Adrenal gland (tissue), 9 donors: ENCODE measurements at regions not wholly inside any gene's neighbourhood (a gene's known extent, or its start where the extent isn't known, plus 50 kb on each side); places are given as distances from the start of the nearest gene placed in this dataset.

Experiments used
- DNase-seq, 7 donors: peaks; one replicate each; pipeline ENCODE4 v3.0.0-alpha.2; 2019 to 2020
- H3K27ac ChIP-seq, 5 donors: fragments of 200-600 bp; sonication (generic) in 4 of 5; 1 replicate in 3 of 5; 2 replicates in 2 of 5; pipeline versions ENCODE4 v1.5.1 to v1.8.0; 2016 to 2020; ENCODE audit warnings: mild to moderate bottlenecking in 1 of 5
- H3K27me3 ChIP-seq: fragments of 200-600 bp; 2 replicates; pipeline ENCODE4 v1.8.0; 2021
- H3K36me3 ChIP-seq, 2 donors: fragments of 200-600 bp; replicated peaks in 1 of 2; 1 replicate in 1 of 2; 2 replicates in 1 of 2; pipeline versions ENCODE4 v1.5.1 to v1.8.0; 2018 to 2022
- H3K4me1 ChIP-seq, 2 donors: fragments of 200-600 bp; replicated peaks in 1 of 2; 1 replicate in 1 of 2; 2 replicates in 1 of 2; pipeline versions ENCODE4 v1.5.1 to v1.8.0; 2018 to 2021
- H3K4me3 ChIP-seq, 4 donors: fragments of 200-600 bp; sonication (generic) in 3 of 4; one replicate each; pipeline ENCODE4 v1.5.1; 2016 to 2018
- H3K9me3 ChIP-seq, 3 donors: fragments of 200-600 bp; sonication (generic) in 1 of 3; replicated peaks in 1 of 3; 1 replicate in 2 of 3; 2 replicates in 1 of 3; pipeline versions ENCODE4 v1.5.1 to v1.8.0; 2016 to 2021
- POLR2A ChIP-seq, 2 donors: fragments of 450-650 bp; IDR thresholded peaks; one replicate each; pipeline ENCODE4 v1.6.1; 2017; ENCODE audit warnings: antibody characterized with exemption in 2 of 2, mild to moderate bottlenecking in 2 of 2, moderate library complexity in 1 of 2
- WGBS, 4 donors: extraction: QIAGEN DNeasy Blood & Tissue Kit in 2 of 4; methylation state at CpG; one replicate each; pipeline versions ENCODE4 v1.1.5 to v1.1.7; 2013 to 2017; 5-methylcytosine and 5-hydroxymethylcytosine counted together
- intact Hi-C, 2 donors: fragments of 100-400 bp; cut with DNase I; formaldehyde crosslinking; loops; one replicate each; pipeline versions ENCODE4 v1.14.1 to v1.15.0; 2022 to 2023
- TF ChIP-seq, protein P1 (sequence below), 6 experiments: fragments of 450-650 bp in 4 of 6; fragments of 200-600 bp in 2 of 6; sonication (generic) in 1 of 6; IDR thresholded peaks; 1 replicate in 5 of 6; 2 replicates in 1 of 6; pipeline versions ENCODE4 v1.5.1 to v1.8.0; 2016 to 2021; ENCODE audit warnings: antibody characterized with exemption in 6 of 6, mild to moderate bottlenecking in 2 of 6, moderate library complexity in 1 of 6
- donor health status: healthy with polysubstance abuse.
- donor health status: Bipolar disorder and iron deficiency.
- donor health status: DM: yes; HTN: yes; CAD: no.
- donor health status: DM: no; HTN: no; CAD: no.
- donor health status: DM: no; HTN: no; CAD: no.

DNA sequence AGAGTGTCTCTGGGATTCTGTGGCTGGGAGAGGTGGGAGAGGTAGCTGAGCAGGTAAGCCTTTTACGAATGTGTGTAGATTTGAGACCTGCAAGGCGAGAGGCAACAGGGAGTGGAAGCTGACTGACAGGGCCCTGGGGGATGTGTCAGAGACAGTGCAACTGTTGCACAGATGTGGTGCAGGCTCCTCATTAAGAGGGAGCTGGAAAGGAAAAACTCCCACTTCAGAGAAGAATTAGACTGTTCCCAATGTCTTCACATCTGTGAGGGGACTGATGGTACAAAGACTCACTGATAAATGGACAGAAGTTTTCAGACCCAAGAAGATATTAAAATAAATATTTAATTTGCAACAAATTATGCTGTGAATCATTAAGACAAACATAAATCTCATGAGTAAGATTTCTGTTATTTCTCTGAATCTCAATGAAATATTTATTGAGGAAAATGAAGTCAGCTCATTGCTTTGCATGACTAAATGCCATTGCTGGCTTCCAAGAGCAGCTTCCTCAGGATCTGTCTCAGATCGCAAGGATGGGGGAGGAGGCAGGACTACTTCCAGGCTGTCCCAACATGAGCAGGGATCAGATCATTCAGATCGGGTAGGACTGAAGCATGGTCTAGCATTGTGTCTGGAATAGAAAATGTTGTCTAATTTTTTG is 127.3 kb upstream of the ROPN1 start:
- no peak for TF ChIP-seq POLR2A (IDR thresholded peaks at IDR 0.05)
- TF ChIP-seq, protein P1, sequence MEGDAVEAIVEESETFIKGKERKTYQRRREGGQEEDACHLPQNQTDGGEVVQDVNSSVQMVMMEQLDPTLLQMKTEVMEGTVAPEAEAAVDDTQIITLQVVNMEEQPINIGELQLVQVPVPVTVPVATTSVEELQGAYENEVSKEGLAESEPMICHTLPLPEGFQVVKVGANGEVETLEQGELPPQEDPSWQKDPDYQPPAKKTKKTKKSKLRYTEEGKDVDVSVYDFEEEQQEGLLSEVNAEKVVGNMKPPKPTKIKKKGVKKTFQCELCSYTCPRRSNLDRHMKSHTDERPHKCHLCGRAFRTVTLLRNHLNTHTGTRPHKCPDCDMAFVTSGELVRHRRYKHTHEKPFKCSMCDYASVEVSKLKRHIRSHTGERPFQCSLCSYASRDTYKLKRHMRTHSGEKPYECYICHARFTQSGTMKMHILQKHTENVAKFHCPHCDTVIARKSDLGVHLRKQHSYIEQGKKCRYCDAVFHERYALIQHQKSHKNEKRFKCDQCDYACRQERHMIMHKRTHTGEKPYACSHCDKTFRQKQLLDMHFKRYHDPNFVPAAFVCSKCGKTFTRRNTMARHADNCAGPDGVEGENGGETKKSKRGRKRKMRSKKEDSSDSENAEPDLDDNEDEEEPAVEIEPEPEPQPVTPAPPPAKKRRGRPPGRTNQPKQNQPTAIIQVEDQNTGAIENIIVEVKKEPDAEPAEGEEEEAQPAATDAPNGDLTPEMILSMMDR (IDR thresholded peaks at IDR 0.05) = no peak
- Histone ChIP-seq H3K4me1 (peaks cover 10 to 27% of the 10 kb centered on the region in 2 donors), H3K36me3 (no peaks in the 10 kb centered on the region), H3K27ac (no peak overlapping the region), H3K4me3 (no peak overlapping the region), H3K27me3 (no peaks in the 10 kb centered on the region), H3K9me3 (no peaks in the 10 kb centered on the region)
- 53 to 64% (median 57%) methylated on average over 4 of the region's 4 CpGs for WGBS, 4 donors
- DNase-seq = peak in 5 of 7 donors; percentile 32 to 59 (median 53)
- intact Hi-C loops = no loop called here

DNA sequence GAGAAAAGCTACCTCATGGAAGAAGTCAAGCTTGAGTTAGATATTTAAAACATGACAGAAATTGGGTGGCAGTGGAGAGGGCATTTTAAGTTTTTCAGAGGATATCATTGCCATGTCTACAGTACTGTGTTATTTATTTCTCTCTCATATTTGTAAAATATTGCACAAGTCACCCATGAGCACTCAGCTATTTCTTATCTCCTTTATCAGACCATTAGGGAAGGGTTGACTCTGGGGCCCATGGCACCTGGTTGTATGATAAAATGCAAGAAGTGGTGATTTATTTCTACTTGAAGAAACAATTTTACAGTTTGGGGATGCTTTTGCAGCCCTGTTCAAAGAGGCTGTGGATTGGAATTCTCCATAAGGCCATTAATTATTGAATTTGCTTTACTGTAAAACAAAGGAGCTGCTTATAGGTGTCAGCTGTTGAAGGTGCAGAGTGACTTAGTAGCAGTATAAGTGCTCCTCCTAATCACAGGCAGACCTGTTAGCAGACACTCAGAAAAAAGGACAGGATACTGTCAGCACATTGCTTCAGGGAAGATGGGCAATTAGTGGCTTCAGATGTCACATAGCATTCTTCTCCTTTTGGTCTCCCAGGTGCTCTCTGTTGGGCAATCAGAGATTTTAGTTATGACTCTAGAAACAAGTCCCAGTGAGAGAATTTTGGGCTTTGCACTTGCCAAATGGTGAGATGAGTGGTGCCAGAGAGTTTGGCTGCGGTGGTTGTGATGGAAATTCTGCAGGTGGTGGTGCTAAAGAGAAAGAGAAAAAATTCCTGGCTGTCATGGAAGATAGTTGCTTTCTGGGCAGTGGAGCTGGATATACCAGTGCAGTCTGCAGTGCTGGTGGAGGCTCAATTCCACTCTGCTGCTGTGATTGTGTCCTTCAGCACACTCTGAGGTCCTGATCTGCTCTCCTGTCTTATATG is 129.7 kb upstream of the ROPN1 start:
- Histone ChIP-seq H3K4me1 (peaks cover 10 to 14% of the 10 kb centered on the region in 2 donors), H3K27ac (no peak overlapping the region), H3K36me3 (no peaks in the 10 kb centered on the region), H3K4me3 (no peak overlapping the region), H3K27me3 (no peaks in the 10 kb centered on the region), H3K9me3 (no peaks in the 10 kb centered on the region)
- TF ChIP-seq, protein P1 (IDR thresholded peaks at IDR 0.05) = no peak
- no peak for TF ChIP-seq POLR2A (IDR thresholded peaks at IDR 0.05)
- intact Hi-C loops = no loop called here
- no peak for DNase-seq
- 89 to 100% (median 97%) methylated on average over 1 of the region's 1 CpG for WGBS, 4 donors

DNA sequence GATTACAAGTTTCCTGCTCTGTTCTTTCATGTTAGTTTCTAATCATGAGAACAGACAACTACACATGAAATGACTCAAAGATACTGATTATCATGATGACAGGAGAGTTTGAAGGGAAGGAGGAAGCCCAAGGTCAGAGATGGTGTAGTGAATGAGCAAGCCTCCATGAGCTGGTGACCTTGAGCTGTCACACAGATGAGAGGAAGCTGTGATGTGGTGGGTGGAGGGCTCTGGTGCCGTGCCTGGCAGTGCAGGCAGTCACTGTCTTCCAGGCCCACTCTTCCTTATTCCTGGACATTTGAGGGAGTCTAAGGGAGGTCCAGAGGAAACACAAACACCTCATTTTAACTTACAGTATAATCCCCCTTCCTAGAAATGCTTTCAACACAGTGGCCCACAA is 133.4 kb upstream of the ROPN1 start:
- TF ChIP-seq, protein P1 (IDR thresholded peaks at IDR 0.05) = no peak
- TF ChIP-seq POLR2A (IDR thresholded peaks at IDR 0.05) = no peak
- whole genome bisulfite sequencing, 4 donors = 16 to 42% (median 34%) methylated on average over 1 of the region's 1 CpG
- intact Hi-C loops = no loop called here
- Histone ChIP-seq H3K36me3 (no peaks in the 10 kb centered on the region), H3K4me1 (no peaks in the 10 kb centered on the region), H3K27ac (peak overlapping the region in 1 of 5 donors; percentile 23), H3K4me3 (no peak overlapping the region), H3K9me3 (no peaks in the 10 kb centered on the region), H3K27me3 (no peaks in the 10 kb centered on the region)
- peak in 6 of 7 donors; percentile 24 to 57 (median 40) for DNase-seq

- no peak for DNase-seq
- TF ChIP-seq, protein P1 (IDR thresholded peaks at IDR 0.05) = no peak
- Histone ChIP-seq H3K36me3 (no peaks in the 10 kb centered on the region), H3K9me3 (no peaks in the 10 kb centered on the region), H3K27ac (no peak overlapping the region), H3K27me3 (no peaks in the 10 kb centered on the region), H3K4me1 (no peaks in the 10 kb centered on the region), H3K4me3 (no peak overlapping the region)
- 89 to 100% (median 97%) methylated on average over 1 of the region's 1 CpG for WGBS, 4 donors
- intact Hi-C loops = no loop called here
These were observed 134.6 kb upstream of the ROPN1 start for GRCh38 chr3:124126436-124127023.
